ENCODE measurements at regions not wholly inside any gene's neighbourhood (a gene's known extent, or its start where the extent isn't known, plus 50 kb on each side); places are given as distances from the start of the nearest gene placed in this dataset.

- TF ChIP-seq, protein P1, sequence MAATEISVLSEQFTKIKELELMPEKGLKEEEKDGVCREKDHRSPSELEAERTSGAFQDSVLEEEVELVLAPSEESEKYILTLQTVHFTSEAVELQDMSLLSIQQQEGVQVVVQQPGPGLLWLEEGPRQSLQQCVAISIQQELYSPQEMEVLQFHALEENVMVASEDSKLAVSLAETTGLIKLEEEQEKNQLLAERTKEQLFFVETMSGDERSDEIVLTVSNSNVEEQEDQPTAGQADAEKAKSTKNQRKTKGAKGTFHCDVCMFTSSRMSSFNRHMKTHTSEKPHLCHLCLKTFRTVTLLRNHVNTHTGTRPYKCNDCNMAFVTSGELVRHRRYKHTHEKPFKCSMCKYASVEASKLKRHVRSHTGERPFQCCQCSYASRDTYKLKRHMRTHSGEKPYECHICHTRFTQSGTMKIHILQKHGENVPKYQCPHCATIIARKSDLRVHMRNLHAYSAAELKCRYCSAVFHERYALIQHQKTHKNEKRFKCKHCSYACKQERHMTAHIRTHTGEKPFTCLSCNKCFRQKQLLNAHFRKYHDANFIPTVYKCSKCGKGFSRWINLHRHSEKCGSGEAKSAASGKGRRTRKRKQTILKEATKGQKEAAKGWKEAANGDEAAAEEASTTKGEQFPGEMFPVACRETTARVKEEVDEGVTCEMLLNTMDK (IDR thresholded peaks at IDR 0.05; ENCODE audit: borderline replicate concordance, insufficient read depth, low read depth, low read length, poor library complexity, severe bottlenecking) = no peak
- TF ChIP-seq, protein P2, sequence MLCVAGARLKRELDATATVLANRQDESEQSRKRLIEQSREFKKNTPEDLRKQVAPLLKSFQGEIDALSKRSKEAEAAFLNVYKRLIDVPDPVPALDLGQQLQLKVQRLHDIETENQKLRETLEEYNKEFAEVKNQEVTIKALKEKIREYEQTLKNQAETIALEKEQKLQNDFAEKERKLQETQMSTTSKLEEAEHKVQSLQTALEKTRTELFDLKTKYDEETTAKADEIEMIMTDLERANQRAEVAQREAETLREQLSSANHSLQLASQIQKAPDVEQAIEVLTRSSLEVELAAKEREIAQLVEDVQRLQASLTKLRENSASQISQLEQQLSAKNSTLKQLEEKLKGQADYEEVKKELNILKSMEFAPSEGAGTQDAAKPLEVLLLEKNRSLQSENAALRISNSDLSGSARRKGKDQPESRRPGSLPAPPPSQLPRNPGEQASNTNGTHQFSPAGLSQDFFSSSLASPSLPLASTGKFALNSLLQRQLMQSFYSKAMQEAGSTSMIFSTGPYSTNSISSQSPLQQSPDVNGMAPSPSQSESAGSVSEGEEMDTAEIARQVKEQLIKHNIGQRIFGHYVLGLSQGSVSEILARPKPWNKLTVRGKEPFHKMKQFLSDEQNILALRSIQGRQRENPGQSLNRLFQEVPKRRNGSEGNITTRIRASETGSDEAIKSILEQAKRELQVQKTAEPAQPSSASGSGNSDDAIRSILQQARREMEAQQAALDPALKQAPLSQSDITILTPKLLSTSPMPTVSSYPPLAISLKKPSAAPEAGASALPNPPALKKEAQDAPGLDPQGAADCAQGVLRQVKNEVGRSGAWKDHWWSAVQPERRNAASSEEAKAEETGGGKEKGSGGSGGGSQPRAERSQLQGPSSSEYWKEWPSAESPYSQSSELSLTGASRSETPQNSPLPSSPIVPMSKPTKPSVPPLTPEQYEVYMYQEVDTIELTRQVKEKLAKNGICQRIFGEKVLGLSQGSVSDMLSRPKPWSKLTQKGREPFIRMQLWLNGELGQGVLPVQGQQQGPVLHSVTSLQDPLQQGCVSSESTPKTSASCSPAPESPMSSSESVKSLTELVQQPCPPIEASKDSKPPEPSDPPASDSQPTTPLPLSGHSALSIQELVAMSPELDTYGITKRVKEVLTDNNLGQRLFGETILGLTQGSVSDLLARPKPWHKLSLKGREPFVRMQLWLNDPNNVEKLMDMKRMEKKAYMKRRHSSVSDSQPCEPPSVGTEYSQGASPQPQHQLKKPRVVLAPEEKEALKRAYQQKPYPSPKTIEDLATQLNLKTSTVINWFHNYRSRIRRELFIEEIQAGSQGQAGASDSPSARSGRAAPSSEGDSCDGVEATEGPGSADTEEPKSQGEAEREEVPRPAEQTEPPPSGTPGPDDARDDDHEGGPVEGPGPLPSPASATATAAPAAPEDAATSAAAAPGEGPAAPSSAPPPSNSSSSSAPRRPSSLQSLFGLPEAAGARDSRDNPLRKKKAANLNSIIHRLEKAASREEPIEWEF (CRISPR knock-in tag; IDR thresholded peaks at IDR 0.05) = peak; percentile 75
- TF ChIP-seq POLR2AphosphoS5 (IDR thresholded peaks at IDR 0.05; ENCODE audit: control insufficient read depth, insufficient read depth, low read depth, low read length) = peak; percentile 68
- TF ChIP-seq ATF1 (CRISPR knock-in tag; IDR thresholded peaks at IDR 0.05) = no peak
- peak; percentile 89 for TF ChIP-seq ATF1 (tag; IDR thresholded peaks at IDR 0.05)
- no peak for TF ChIP-seq PATZ1 (CRISPR knock-in tag; IDR thresholded peaks at IDR 0.05; ENCODE audit: borderline replicate concordance)
- TF ChIP-seq ZSCAN29 (IDR thresholded peaks at IDR 0.05) = no peak
- TF ChIP-seq ZNF507 (tag; conservative IDR thresholded peaks at IDR 0.05) = no peak
- peak; percentile 62; the same call in 1 of the 2 replicates for TF ChIP-seq MYNN (IDR thresholded peaks at IDR 0.05)
- TF ChIP-seq MYNN (CRISPR knock-in tag; IDR thresholded peaks at IDR 0.05) = no peak
- peak; percentile 42; the same call in 1 of the 2 replicates for TF ChIP-seq TOE1 (IDR thresholded peaks at IDR 0.05; ENCODE audit: borderline replicate concordance)
- no peak for TF ChIP-seq TOE1 (CRISPR knock-in tag; IDR thresholded peaks at IDR 0.05; ENCODE audit: borderline replicate concordance, low read depth)
- TF ChIP-seq PRPF4 (IDR thresholded peaks at IDR 0.05; ENCODE audit: insufficient read depth, low read depth, low read length, poor library complexity, severe bottlenecking) = no peak
- TF ChIP-seq ZNF274 (IDR thresholded peaks at IDR 0.05; ENCODE audit: borderline replicate concordance, low read depth, low read length) = no peak
- peak; percentile 96 for TF ChIP-seq ATF7 (IDR thresholded peaks at IDR 0.05)
- TF ChIP-seq, protein P3, sequence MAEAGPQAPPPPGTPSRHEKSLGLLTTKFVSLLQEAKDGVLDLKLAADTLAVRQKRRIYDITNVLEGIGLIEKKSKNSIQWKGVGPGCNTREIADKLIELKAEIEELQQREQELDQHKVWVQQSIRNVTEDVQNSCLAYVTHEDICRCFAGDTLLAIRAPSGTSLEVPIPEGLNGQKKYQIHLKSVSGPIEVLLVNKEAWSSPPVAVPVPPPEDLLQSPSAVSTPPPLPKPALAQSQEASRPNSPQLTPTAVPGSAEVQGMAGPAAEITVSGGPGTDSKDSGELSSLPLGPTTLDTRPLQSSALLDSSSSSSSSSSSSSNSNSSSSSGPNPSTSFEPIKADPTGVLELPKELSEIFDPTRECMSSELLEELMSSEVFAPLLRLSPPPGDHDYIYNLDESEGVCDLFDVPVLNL (CRISPR knock-in tag; IDR thresholded peaks at IDR 0.05; ENCODE audit: low read depth) = no peak
- no peak for TF ChIP-seq ZNF232 (CRISPR knock-in tag; IDR thresholded peaks at IDR 0.05)
Measured at GRCh38 chr4:38529189-38530115, 134.5 kb upstream of the KLF3 start (continued).

Data from K562 (cell line).